ENCODE measurements at regions not wholly inside any gene's neighbourhood (a gene's known extent, or its start where the extent isn't known, plus 50 kb on each side); places are given as distances from the start of the nearest gene placed in this dataset.

GRCh38 chr2:22377268-22377667 is 1007.7 kb upstream of the KLHL29 start:
- in situ Hi-C loops (cut with MboI; ENCODE audit: low sequenced_read_pairs) = no loop called here
- Histone ChIP-seq H2AK9ac (replicated peaks; ENCODE audit: low read depth, low read length, poor library complexity) (no peak overlapping the region), H2BK20ac (ENCODE audit: low read depth, low read length) (no peak overlapping the region), H3K36me3 (ENCODE audit: control insufficient read depth, insufficient read depth, low read length) (no peaks in the 10 kb centered on the region), H3K9me3 (ENCODE audit: control insufficient read depth, insufficient read depth, low read length) (peaks cover 2% of the 10 kb centered on the region), H2AK5ac (ENCODE audit: low read depth, low read length) (no peak overlapping the region), H4K20me1 (ENCODE audit: insufficient read depth, low read length) (no peaks in the 10 kb centered on the region), H3K23ac (ENCODE audit: low read depth, low read length) (no peak overlapping the region), H3K27me3 (ENCODE audit: control insufficient read depth, insufficient read depth, low read length) (no peaks in the 10 kb centered on the region), H3K27ac (ENCODE audit: insufficient read depth, low read length) (no peak overlapping the region), H3K18ac (ENCODE audit: low read depth, low read length) (no peak overlapping the region), H2AFZ (replicated peaks; ENCODE audit: low read length, poor library complexity) (no peak overlapping the region), H4K8ac (ENCODE audit: low read depth in 2 of 2, low read length in 2 of 2) (no peak overlapping the region), H2BK5ac (ENCODE audit: low read depth, low read length, poor library complexity, severe bottlenecking) (no peak overlapping the region), H3K4me1 (ENCODE audit: control insufficient read depth, insufficient read depth, low read length) (no peaks in the 10 kb centered on the region), H4K91ac (ENCODE audit: insufficient read depth, low read depth, low read length) (no peak overlapping the region), H3K14ac (replicated peaks; ENCODE audit: low read depth, low read length) (no peak overlapping the region), H3K4me2 (ENCODE audit: low read depth, low read length) (no peak overlapping the region), H3K4me3 (ENCODE audit: insufficient read depth, low read depth, low read length) (no peak overlapping the region), H3K4ac (ENCODE audit: low read depth, low read length) (no peak overlapping the region), H4K5ac (ENCODE audit: low read depth, low read length) (no peak overlapping the region), H3K9ac (ENCODE audit: low read depth, low read length) (no peak overlapping the region), H3K56ac (ENCODE audit: extremely low read depth, insufficient read depth, low read length) (no peak overlapping the region), H2BK15ac (ENCODE audit: low read depth, low read length) (no peak overlapping the region), H3K9me1 (ENCODE audit: insufficient read depth, low read length) (no peaks in the 10 kb centered on the region), H2BK120ac (ENCODE audit: low read depth, low read length) (no peak overlapping the region), H3K79me1 (ENCODE audit: low read depth in 1 of 2, low read length in 2 of 2) (no peaks in the 10 kb centered on the region)
- intact Hi-C loops (cut with micrococcal nuclease) = no loop called here
- ATAC-seq (ENCODE audit: low read depth) (no peak), DNase-seq (no peak)
- TF ChIP-seq MAZ (IDR thresholded peaks at IDR 0.05; ENCODE audit: borderline replicate concordance, low read depth, low read length) = no peak
- TF ChIP-seq MXI1 (IDR thresholded peaks at IDR 0.05; ENCODE audit: borderline replicate concordance, low read depth, low read length) = no peak
- ChIA-PET CTCF (no interaction called here), POLR2A (ENCODE audit: unreplicated experiment) (no interaction called here)
- dilution Hi-C loops (cut with HindIII; ENCODE audit: low sequenced_read_pairs, unreplicated experiment) = no loop called here
- BruUV-seq (replicated peaks) = no TSS peak
- WGBS, 2 experiments (ENCODE audit: extremely low coverage in 2 of 2, insufficient read length in 1 of 2) = 0% methylated on average over 1 of the region's 6 CpGs; no CpG with 5 or more reads in 1 of the 2 experiments

Measured in IMR-90 (cell line).